ENCODE measurements at regions not wholly inside any gene's neighbourhood (a gene's known extent, or its start where the extent isn't known, plus 50 kb on each side); places are given as distances from the start of the nearest gene placed in this dataset.
A peak's percentile ranks its signal among the peaks of the same experiment; 100 is the strongest.
"Not testable (repeated sequence)": the region's sequence is repeated elsewhere in the genome, so short reads cannot be mapped to it uniquely, and the experiment has no call there.

GRCh38 chr5:85395526-85395925 lies 1010.8 kb upstream of the EDIL3 start:
- DNase-seq (ENCODE audit: low spot score), result no peak

- DNase-seq (ENCODE audit: low spot score), result no peak
These were observed 1012.8 kb upstream of the EDIL3 start for GRCh38 chr5:85397451-85397850.

DNA sequence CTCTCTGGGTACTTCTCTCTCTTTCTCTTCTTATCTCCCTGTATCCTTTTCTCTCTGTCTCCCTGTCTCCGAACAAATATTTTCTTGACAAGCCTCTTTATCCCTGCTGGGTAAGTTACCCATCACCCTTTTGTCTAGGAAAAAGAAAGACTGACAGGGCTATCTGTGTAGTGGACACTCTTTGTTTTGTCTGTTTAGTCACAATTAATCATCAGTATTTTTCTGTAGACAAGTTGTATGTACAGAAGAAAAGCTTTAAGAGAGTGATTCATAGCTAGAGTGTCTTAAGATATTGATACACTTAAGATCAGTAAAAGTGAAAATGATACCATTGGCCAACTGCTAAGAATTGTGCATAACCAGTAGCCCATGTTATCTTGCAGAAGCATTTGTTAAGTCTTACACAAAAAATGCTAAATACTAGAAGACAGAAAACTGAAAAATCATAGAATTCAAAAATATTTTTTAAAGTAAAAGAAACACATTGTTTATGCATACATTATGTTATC lies 1043.8 kb upstream of the EDIL3 start:
- no peak for DNase-seq (ENCODE audit: low spot score)

- DNase-seq (ENCODE audit: low spot score), result not testable (repeated sequence)
These were observed 1047.0 kb upstream of the EDIL3 start for GRCh38 chr5:85431726-85432125.

DNA sequence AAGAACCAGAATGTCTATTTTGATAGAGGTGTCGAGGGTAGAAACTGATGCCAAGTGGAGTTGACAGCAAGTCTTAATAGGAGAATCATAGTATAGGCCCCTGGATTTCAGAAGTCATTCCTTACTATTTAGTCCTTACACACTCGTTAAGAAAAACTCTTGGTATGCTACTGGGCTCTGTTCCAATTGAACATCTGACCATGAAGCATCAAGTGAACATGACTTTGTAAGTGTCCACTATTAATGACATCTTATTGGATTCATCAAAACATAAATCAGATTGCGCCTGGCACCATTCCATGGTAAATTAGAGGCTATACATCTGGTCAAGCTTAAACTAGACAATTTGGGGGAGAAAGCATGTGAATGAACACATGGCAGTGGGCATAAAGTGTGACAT lies 1056.5 kb upstream of the EDIL3 start:
- no peak for DNase-seq (ENCODE audit: low spot score)

DNA sequence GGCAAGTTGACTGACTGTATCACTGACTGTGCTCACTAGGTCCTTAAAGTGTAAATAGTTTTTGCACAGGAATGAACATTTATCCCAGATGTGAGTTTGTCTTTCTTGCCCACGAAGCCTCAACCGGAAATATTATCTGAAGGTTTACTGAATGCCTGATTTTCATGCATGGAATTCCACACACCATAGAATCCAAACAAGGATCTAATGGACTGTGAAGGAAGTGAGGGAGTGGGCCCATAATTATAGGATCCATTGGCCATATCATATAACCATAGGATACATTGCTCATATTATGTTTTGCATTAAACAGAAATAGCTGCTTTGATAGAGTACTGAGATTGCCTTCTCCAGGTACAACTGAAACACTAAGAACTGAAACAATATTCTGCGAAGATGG lies 1057.2 kb upstream of the EDIL3 start:
- no peak for DNase-seq (ENCODE audit: low spot score)

- DNase-seq (ENCODE audit: low spot score), result no peak
These were observed 1067.8 kb upstream of the EDIL3 start for GRCh38 chr5:85452322-85453025.

DNA sequence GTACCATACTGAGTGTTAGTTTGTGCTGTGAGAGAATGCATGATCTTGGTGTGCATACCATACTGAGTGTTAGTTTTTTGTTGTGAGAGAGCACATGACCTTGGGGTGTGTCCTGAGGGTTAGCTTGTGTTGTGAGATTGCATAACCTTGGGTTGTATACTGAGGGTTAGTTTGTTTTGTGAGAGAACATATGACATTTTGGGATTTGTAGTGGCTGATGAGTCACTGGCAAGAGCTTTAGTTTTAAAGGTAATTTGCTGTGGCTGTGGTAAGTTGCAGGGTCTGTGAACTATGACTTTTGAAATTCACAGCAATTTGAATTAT lies 1068.3 kb upstream of the EDIL3 start:
- peak; percentile 1 for DNase-seq (ENCODE audit: low spot score)

GRCh38 chr5:85458319-85458718 lies 1073.6 kb upstream of the EDIL3 start:
- DNase-seq (ENCODE audit: low spot score), result no peak

DNA sequence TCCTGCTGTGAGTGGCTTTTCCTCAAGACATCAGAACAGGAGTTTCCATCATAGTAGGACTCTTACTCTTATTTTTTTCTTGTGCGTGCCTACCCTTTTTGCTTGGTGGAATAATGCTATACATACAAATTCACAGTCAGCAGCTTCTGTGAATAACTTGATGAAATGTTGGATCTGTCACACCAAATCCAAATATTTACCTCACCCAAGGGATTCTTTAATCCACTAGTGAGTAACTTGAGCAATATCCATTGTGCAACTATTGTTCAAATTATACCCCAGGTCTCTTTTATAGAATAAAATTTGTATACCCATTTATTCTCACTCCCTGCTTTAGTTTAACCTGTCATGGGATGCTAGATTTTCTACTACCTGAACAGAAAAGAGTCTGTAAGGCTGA lies 1078.3 kb upstream of the EDIL3 start:
- DNase-seq (ENCODE audit: low spot score), result no peak

- DNase-seq (ENCODE audit: low spot score), result no peak
These were observed 1081.7 kb upstream of the EDIL3 start for GRCh38 chr5:85466423-85466822.

- no peak for DNase-seq (ENCODE audit: low spot score)
These were observed 1088.1 kb upstream of the EDIL3 start for GRCh38 chr5:85472749-85473148.

DNA sequence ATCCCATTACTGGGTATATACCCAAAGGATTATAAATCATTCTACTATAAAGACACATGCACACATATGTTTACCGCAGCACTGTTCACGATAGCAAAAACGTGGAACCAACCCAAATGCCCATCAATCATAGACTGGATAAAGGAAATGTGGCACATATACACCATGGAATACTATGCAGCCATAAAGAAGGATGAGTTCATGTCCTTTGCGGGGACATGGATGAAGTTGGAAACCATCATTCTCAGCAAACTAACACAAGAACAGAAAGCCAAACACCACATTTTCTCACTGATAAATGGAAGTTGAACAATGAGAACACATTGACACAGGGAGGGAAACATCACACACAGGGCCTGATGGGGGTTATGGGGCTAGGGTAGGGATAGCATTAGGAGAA lies 1090.5 kb upstream of the EDIL3 start:
- not testable (repeated sequence) for DNase-seq (ENCODE audit: low spot score)

DNA sequence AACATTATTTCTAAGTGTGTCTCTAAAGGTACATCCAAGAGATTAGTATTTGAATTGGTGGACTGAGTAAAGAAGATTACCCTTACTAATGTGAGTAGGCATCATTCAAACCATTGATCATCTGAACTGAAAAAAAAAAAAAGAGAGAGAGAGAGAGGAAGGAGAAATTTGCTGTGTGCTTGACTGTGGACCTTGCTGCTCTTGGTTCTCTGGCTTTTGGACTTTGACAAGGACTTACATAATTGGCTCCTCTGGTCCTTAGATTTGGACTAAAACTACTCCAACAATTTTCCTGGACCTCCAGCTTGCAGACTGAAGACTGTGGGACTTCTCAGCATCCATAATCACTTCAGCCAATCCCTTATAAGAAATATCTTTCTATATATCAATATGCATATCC lies 1091.9 kb upstream of the EDIL3 start:
- no peak for DNase-seq (ENCODE audit: low spot score)

GRCh38 chr5:85479849-85480248 lies 1095.2 kb upstream of the EDIL3 start:
- DNase-seq (ENCODE audit: low spot score), result no peak

DNA sequence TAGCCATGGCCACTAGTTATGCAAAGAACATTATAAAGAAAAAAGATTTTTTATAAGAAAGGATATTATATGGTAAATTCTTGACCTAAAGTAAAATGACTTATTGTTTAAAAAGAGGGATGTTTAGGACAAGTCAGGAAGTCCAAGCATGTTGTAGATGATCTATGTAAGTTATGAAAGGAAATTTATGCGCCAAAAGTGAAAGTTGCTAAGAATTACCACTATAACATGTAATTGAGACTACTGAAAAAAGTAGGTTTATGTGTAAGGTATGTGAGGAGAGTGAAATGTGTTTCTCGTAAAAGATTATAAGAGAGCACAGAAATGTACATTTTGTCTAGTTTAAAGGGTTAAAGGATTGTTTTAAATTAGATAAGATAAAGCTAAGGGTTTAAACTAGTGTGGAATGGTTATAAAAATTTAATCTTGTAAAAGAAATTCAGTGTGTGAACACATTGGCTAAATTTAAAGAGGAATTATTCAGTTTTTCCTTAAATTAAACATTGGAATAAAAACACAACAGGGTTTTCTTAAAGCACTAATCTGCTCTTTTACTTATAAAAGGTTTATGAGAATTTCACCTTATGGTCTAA lies 1100.4 kb upstream of the EDIL3 start:
- no peak for DNase-seq (ENCODE audit: low spot score)

DNA sequence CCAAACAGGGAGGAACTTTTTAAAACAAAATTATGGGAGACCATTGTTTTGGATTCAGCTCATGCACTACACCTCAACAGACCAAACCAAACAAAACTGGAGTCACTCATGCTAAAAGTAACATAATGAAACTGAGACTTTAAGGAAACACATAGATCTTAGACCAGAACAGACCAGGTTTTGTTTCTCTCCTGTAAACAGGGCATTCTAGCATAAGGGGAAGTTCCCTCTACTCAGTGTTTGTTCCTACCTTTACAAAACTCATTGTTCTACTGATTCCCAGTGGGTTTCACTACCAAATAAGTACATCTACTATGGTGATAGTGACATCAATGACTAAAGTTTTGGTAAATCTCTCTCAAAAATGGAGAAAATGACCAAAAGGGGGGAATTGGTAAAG lies 1103.6 kb upstream of the EDIL3 start:
- no peak for DNase-seq (ENCODE audit: low spot score)

DNA sequence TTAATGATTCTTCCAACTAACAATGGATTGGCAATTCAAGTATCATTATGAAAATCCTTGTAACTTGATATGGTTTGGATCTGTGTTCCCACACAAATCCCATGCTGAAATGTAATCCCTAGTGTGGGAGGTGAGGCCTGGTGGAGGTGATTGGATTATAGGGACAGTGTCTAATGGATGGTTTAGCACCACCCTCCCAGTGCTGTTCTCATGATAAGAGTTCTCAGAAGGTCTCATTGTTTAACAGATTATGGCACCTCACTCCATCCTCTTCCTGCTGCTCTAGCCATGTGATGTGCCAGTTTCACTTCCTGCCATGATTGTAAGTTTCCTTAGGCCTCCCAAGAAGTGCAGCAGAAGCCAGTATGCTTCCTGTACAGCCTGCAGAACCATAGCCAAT lies 1116.2 kb upstream of the EDIL3 start:
- no peak for DNase-seq (ENCODE audit: low spot score)

DNA sequence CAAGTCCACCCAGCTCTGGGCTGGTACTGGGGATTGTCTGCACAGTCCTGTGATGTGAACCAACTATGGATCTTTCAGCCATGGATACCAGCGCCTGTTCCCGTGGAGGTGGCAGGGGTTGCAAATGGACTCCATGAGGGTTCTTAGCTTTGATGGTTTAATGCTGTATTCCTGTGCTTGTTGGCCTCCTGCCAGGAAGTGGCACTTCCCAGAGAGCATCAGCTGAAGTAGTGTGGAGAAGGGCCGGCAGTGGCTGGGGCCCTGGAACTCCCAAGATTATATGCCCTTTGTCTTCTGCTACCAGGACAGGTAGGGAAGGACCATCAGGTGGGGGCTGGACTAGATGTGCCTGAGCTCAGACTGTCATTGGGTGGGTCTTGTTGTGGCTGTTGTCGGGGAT lies 1104.8 kb upstream of the COX7C start:
- no peak for DNase-seq (ENCODE audit: low spot score)

DNA sequence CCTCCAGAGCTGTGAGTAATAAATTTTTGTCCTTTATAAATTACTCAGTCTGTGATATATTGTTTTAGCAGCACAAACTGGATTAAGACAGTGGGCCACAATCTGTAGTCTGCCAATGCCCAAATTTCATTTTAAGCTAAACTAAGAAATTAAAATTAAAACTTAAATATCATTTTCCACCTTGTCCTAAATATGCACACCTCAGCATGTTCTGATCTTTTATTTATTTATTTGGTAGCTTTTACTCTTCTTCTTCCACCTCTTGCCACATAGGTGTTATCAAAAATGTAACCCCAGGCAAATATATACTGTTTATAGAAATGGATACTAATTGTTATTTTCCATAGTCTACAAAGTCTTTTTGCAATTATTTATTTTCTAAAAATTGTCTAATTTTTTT lies 1102.2 kb upstream of the COX7C start:
- DNase-seq (ENCODE audit: low spot score), result no peak

DNA sequence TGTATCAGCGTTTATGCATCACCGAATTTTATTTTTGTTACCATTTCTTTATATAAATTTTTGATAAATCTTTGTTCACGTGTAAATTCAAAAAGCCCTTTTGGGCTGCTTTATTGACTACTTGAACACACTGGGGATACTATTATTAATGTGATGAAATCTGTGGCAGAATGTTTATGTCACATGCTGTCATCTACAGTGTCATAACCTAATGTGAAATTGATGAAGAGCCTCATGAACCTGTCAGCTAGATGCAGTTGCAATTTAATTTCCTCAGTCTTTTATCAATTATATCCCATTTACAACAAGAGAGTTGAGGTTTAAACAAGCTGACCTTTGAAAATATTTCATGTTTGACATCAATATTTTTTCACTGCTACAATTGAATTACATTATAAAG lies 1100.4 kb upstream of the COX7C start:
- no peak for DNase-seq (ENCODE audit: low spot score)

DNA sequence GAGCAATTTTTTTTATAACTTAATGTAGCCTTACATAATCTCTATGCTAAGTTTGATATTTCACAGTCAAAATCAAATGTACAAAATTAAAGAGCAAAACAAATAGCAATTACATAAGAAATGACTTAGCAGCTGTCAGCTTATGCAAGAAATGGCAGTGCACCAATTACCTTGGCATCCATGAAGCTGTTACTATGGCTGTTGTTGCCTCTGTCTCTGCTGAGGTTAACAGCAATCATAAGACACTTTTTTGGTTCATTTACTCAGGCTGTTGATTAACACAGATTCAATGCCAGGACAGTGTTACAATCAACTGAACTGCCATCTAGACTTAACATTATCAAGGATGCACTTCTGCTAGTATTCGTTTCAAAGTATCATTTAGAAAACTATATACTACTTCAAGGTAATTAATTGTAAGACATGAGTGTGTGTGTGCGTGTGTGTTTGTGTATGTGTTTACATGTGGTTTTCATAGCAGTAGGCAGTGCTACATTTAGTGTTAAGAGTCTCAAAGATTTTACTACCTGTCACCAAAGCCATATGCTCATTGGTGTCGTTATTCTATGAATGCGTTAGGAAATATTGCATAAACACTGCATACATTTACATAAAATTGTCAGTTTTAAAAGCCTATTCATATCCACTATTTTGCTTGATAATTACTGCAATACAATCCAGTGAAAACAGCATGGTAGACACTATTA lies 1084.2 kb upstream of the COX7C start:
- DNase-seq (ENCODE audit: low spot score), result no peak

DNA sequence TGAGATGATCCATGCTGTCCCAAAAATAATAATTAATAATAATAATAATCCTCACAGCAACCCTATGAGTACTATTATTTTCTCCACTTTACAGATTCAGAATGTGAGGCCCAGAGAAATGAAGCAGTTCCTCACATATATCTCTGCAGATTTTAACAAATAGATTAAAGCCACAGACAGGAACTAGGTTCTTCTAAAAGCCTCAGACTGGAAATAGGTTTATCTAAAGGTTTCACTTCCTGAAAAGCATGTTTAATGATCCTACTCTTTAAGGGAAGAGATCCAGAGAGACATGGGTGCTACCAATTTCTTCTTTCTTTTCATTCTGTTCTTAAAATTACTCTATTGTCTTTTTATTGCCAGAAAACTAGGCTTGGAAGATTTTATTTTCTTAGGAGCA lies 1079.4 kb upstream of the COX7C start:
- DNase-seq (ENCODE audit: low spot score), result no peak

DNA sequence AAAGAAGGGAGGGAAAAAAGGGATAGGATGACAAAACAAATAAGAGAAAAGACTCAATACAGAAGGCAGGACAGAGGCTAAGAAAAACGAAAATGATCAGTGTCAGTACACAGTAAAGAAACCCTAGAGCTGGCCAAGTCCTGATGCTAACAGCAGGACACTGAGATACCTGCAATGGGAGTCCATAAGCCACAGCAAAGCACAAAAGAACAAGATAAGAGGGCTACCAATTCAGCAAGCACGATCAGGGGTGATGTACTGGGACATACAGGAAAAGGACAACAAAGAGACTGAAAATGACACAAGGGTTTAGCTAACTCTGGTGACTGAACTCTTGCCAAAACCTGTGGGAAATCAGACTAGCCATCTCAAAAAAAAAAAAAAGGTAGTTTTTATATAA lies 1072.6 kb upstream of the COX7C start:
- no peak for DNase-seq (ENCODE audit: low spot score)
